Natural killer cell (primary cell): ENCODE measurements at regions not wholly inside any gene's neighbourhood (a gene's known extent, or its start where the extent isn't known, plus 50 kb on each side); places are given as distances from the start of the nearest gene placed in this dataset.

ENCODE experiments used
- ATAC-seq, 3 donors: fragments of 150-1000 bp in 2 of 3; fragments of 200-7000 bp in 1 of 3; cut with Tn5 transposase; 1 replicate in 1 of 3; 2 replicates in 2 of 3; pipeline ENCODE4 v1.10.0; 2021; ENCODE audit warnings: mild to moderate bottlenecking in 2 of 3, moderate library complexity in 2 of 3
- DNase-seq, 2 donors: peaks; one replicate each; pipeline versions ENCODE4 v3.0.0 to v3.0.0-alpha.2; 2013 to 2021; ENCODE audit warnings: mixed read lengths in 1 of 2
- H3K27ac ChIP-seq: one replicate; pipeline ENCODE4 v1.5.1; 2013; ENCODE audit warnings: mild to moderate bottlenecking, low read length
- H3K27me3 ChIP-seq: one replicate; pipeline ENCODE4 v1.6.1; 2013; ENCODE audit warnings: low read length; ENCODE audit not compliant: control insufficient read depth, insufficient read depth
- H3K36me3 ChIP-seq: one replicate; pipeline ENCODE4 v1.6.1; 2013; ENCODE audit warnings: low read length; ENCODE audit not compliant: control insufficient read depth, insufficient read depth
- H3K4me1 ChIP-seq: one replicate; pipeline ENCODE4 v1.6.1; 2013; ENCODE audit warnings: low read length; ENCODE audit not compliant: control insufficient read depth, insufficient read depth
- H3K4me3 ChIP-seq: one replicate; pipeline ENCODE4 v1.5.1; 2013; ENCODE audit warnings: low read length
- H3K9me3 ChIP-seq: one replicate; pipeline ENCODE4 v1.6.1; 2013; ENCODE audit warnings: low read length; ENCODE audit not compliant: control insufficient read depth, insufficient read depth
- H3K27ac Mint-ChIP-seq, 2 donors: one replicate each; pipeline ENCODE4 v1.8.0; 2022; ENCODE audit warnings: mild to moderate bottlenecking in 2 of 2, mixed read lengths in 2 of 2, moderate library complexity in 1 of 2
- H3K27me3 Mint-ChIP-seq, 2 donors: one replicate each; pipeline ENCODE4 v1.8.0; 2022; ENCODE audit warnings: low read depth in 2 of 2, mixed read lengths in 2 of 2
- H3K36me3 Mint-ChIP-seq: one replicate; pipeline ENCODE4 v1.8.0; 2022; ENCODE audit warnings: mixed read lengths
- H3K4me1 Mint-ChIP-seq, 2 donors: one replicate each; pipeline ENCODE4 v1.8.0; 2022; ENCODE audit warnings: mixed read lengths in 2 of 2
- H3K4me3 Mint-ChIP-seq: one replicate; pipeline ENCODE4 v1.8.0; 2022; ENCODE audit warnings: mild to moderate bottlenecking, moderate library complexity, mixed read lengths
- H3K9me3 Mint-ChIP-seq, 2 donors: one replicate each; pipeline ENCODE4 v1.8.0; 2022; ENCODE audit warnings: mixed read lengths in 2 of 2
- CTCF ChIP-seq: fragments of 200-600 bp; IDR thresholded peaks from one replicate; pipeline ENCODE4 v1.8.0; 2022; ENCODE audit warnings: antibody characterized with exemption
- WGBS: methylation state at CpG from one replicate; pipeline ENCODE4 v1.1.7; 2013; ENCODE audit warnings: missing lambda C conversion rate; ENCODE audit not compliant: insufficient coverage; 5-methylcytosine and 5-hydroxymethylcytosine counted together
- intact Hi-C: fragments of 100-400 bp; cut with micrococcal nuclease; formaldehyde crosslinking; loops from one replicate; pipeline ENCODE4 v1.14.2; 2022

GRCh38 chr1:25062621-25063255 lies 132.7 kb upstream of the RUNX3 start:
- Mint-ChIP-seq H3K27me3 (peaks cover 16 to 19% of the 10 kb centered on the region in 2 donors), H3K4me1 (peaks cover 52 to 63% of the 10 kb centered on the region in 2 donors), H3K4me3 (no peak overlapping the region), H3K36me3 (no peaks in the 10 kb centered on the region), H3K9me3 (no peaks in the 10 kb centered on the region), H3K27ac (no peak overlapping the region)
- TF ChIP-seq CTCF, result no peak
- Histone ChIP-seq H3K36me3 (no peaks in the 10 kb centered on the region), H3K4me3 (no peak overlapping the region), H3K27ac (no peak overlapping the region), H3K4me1 (peaks cover 64% of the 10 kb centered on the region), H3K9me3 (no peaks in the 10 kb centered on the region), H3K27me3 (no peaks in the 10 kb centered on the region)
- DNase-seq (no peak), ATAC-seq (no peak)
- intact Hi-C loops, result loop anchor here (5.0 kb wide), 1 partner anchor 85 kb away; no protein-coding TSS in a partner anchor
- 92% methylated on average over 4 of the region's 4 CpGs for WGBS

- peaks cover 44 to 50% of the 10 kb centered on the region in 2 donors for H3K4me1 Mint-ChIP-seq
- intact Hi-C loops, result loop anchor here (5.0 kb wide), 1 partner anchor 86 kb away; no protein-coding TSS in a partner anchor
- H3K4me3 Mint-ChIP-seq, result no peak overlapping the region
- DNase-seq, result no peak
- peaks cover 21 to 27% of the 10 kb centered on the region in 2 donors for H3K27me3 Mint-ChIP-seq
- H3K9me3 Mint-ChIP-seq, result no peaks in the 10 kb centered on the region
- H3K36me3 ChIP-seq, result no peaks in the 10 kb centered on the region
- H3K27ac Mint-ChIP-seq, result no peak overlapping the region
- no peaks in the 10 kb centered on the region for H3K9me3 ChIP-seq
- no peak for ATAC-seq
- no peaks in the 10 kb centered on the region for H3K36me3 Mint-ChIP-seq
- WGBS, result 81% methylated on average over 12 of the region's 12 CpGs
- H3K4me3 ChIP-seq, result no peak overlapping the region
- no peaks in the 10 kb centered on the region for H3K27me3 ChIP-seq
- H3K4me1 ChIP-seq, result peaks cover 51% of the 10 kb centered on the region
- TF ChIP-seq CTCF, result no peak
- no peak overlapping the region for H3K27ac ChIP-seq
Observed at GRCh38 chr1:25061261-25061995, 131.4 kb upstream of the RUNX3 start.

GRCh38 chr1:25057188-25057587 lies 127.1 kb upstream of the RUNX3 start:
- Histone ChIP-seq H3K4me1 (peaks cover 14% of the 10 kb centered on the region), H3K9me3 (no peaks in the 10 kb centered on the region), H3K36me3 (no peaks in the 10 kb centered on the region), H3K27ac (no peak overlapping the region), H3K27me3 (peaks cover 2% of the 10 kb centered on the region), H3K4me3 (no peak overlapping the region)
- no peaks in the 10 kb centered on the region for H3K9me3 Mint-ChIP-seq
- WGBS, result 95% methylated on average over 2 of the region's 3 CpGs
- H3K4me1 Mint-ChIP-seq, result peaks cover 11 to 34% of the 10 kb centered on the region in 2 donors
- DNase-seq, result no peak
- TF ChIP-seq CTCF, result no peak
- intact Hi-C loops, result no loop called here
- peaks cover 47 to 59% of the 10 kb centered on the region in 2 donors for H3K27me3 Mint-ChIP-seq
- H3K27ac Mint-ChIP-seq, result no peak overlapping the region
- H3K36me3 Mint-ChIP-seq, result no peaks in the 10 kb centered on the region
- H3K4me3 Mint-ChIP-seq, result no peak overlapping the region
- ATAC-seq, result no peak
